Urothelium cell line (cell line): ENCODE measurements at regions not wholly inside any gene's neighbourhood (a gene's known extent, or its start where the extent isn't known, plus 50 kb on each side); places are given as distances from the start of the nearest gene placed in this dataset.
A peak's percentile ranks its signal among the peaks of the same experiment; 100 is the strongest.
"Not testable (repeated sequence)": the region's sequence is repeated elsewhere in the genome, so short reads cannot be mapped to it uniquely, and the experiment has no call there.

Experiments
- DNase-seq: peaks from one replicate; pipeline ENCODE4 v3.0.0; 2011; ENCODE audit warnings: low spot score, mixed read lengths
- FAIRE-seq: peaks from 2 replicates; lab custom pipeline; 2011; peaks lifted over from hg19 to GRCh38; lab: Jason Lieb, UNC

- DNase-seq: no peak
- no peak for FAIRE-seq
These were observed 129.9 kb downstream of the SOCS6 start for GRCh38 chr18:70418546-70419311.

GRCh38 chr18:70417847-70418246, 129.0 kb downstream of the SOCS6 start:
- FAIRE-seq (no peak), DNase-seq (no peak)

DNA sequence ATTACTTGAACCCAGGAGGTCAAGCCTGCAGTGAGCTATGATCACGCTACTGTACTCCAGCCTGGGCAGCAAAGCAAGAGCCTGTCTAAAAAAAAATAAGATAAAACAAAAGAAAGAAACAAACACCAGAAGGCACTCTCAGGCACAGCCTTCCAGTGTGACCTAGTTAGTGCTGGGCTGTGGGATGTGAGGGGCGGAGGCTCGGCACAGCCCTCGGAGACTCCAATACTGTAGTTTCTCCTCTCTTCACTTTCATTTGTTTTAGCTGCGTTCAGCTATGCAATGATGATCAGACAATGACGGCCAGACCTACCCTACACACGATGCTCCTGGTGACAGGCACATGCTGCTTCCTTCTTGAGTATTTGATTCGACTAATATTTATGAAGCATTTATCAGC, 127.7 kb downstream of the SOCS6 start:
- FAIRE-seq (no peak), DNase-seq (no peak)

- FAIRE-seq (no peak), DNase-seq (no peak)
These were observed 127.1 kb downstream of the SOCS6 start for GRCh38 chr18:70415823-70416488.

GRCh38 chr18:70414315-70414900, 125.6 kb downstream of the SOCS6 start:
- DNase-seq (no peak), FAIRE-seq (no peak)

- no peak for DNase-seq
- FAIRE-seq: no peak
These were observed 124.6 kb downstream of the SOCS6 start for GRCh38 chr18:70413455-70413854.

- FAIRE-seq (no peak), DNase-seq (no peak)
These were observed 123.1 kb downstream of the SOCS6 start for GRCh38 chr18:70411876-70412435.

- FAIRE-seq: no peak
- DNase-seq: no peak
These were observed 122.5 kb downstream of the SOCS6 start for GRCh38 chr18:70411307-70411706.

DNA sequence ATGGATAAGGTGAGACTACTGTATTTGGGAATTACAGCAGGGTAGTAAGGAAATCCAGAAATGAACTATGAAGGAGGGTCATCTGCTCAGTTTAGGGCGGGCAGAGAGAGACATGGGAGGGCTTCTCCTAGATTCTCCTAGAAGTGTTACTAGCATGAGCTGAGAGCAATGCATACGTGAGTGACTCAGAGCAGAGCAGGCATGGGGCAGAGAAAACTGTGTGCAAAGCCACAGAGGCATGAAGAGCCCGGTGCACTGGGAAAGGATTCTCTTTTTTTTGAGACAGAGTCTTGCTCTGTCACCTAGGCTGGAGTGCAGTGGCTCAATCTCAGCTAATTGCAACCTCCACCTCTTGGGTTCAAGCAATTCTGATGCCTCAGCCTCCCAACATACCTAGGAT, 116.2 kb downstream of the SOCS6 start:
- DNase-seq: no peak

GRCh38 chr18:70400476-70400875, 111.6 kb downstream of the SOCS6 start:
- FAIRE-seq: no peak

More for the DNA sequence above, 116.2 kb downstream of the SOCS6 start:
- no peak for FAIRE-seq

GRCh38 chr18:70398076-70398475, 109.2 kb downstream of the SOCS6 start:
- DNase-seq (no peak), FAIRE-seq (no peak)

More at GRCh38 chr18:70400476-70400875, 111.6 kb downstream of the SOCS6 start:
- DNase-seq: no peak

GRCh38 chr18:70397259-70397925, 108.5 kb downstream of the SOCS6 start:
- no peak for FAIRE-seq

GRCh38 chr18:70395771-70396170, 106.9 kb downstream of the SOCS6 start:
- FAIRE-seq, DNase-seq: not testable (repeated sequence)

More at GRCh38 chr18:70397259-70397925, 108.5 kb downstream of the SOCS6 start:
- no peak for DNase-seq

- no peak for FAIRE-seq
- no peak for DNase-seq
These were observed 105.8 kb downstream of the SOCS6 start for GRCh38 chr18:70394672-70395071.

DNA sequence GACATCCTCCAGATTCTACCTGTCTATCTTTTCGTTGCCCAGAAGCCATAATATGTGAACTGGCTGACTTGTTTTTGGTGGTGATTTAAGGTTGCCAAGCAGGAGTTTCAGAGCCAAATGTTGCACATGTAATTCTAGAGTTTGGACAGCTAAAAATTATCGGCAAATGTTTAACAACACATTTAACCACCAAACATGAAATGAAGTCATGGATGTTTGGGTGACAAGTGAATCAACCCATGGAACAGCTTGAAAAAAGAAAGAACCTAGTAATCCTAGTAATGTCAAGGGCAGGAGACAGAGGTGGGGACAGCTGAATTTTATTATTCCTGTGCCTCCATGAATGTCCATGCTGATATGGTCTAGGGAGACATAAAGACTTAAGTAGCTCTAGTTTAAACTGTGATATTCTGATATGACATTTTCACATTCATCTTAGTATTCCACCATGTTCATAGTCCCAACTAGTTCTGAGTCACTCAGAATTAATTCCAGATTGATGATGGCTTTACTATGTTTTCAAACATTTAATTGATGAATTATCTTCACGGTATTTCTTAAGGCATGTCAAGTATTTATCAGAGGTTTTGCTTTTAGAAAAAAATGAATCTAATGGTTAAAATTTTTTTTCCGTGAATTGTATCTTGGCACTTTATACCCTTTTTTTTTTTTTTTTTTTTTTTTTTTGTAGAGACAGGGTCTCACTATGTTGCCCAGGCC, 101.7 kb downstream of the SOCS6 start:
- DNase-seq (no peak), FAIRE-seq (no peak)

- FAIRE-seq, DNase-seq: not testable (repeated sequence)
These were observed 100.2 kb downstream of the SOCS6 start for GRCh38 chr18:70389036-70389435.

DNA sequence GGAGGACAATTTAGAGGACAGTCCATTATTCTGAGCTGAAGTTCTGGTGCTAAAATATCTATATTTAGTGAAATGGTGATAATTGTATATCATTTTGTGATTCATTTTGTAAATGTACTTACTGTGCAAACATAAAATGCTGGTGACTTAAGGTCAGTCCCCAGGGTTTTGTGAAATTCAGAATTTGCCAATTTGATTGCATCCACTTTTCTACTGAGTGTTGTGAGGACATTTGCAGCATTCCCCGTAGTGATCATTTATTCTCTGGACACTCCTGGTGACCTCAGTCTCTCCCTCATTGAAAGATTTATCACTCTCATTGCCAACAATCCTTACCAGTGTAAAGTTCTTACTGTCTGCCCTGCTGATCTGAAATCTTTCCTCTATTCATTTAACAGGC, 98.2 kb downstream of the SOCS6 start:
- FAIRE-seq (no peak), DNase-seq (no peak)

DNA sequence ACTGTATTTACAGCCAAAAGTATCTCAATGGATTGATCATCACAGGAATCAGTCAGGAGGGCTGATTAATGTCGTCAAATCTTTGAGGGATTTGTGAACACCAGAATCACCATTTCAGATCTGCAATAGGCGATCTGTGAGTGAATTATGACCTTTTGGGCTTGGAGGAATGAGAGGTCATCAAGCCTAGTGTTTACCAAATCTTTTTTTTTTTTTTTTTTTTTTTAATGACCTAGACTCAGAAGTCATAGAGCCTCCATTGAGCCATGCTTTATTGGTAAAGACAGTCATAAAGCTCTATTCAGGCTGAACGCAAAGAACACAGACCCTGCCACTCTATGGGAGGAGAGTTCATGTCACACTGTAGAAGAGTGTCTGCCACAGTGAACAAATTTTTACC, 97.7 kb downstream of the SOCS6 start:
- FAIRE-seq (no peak), DNase-seq (no peak)

DNA sequence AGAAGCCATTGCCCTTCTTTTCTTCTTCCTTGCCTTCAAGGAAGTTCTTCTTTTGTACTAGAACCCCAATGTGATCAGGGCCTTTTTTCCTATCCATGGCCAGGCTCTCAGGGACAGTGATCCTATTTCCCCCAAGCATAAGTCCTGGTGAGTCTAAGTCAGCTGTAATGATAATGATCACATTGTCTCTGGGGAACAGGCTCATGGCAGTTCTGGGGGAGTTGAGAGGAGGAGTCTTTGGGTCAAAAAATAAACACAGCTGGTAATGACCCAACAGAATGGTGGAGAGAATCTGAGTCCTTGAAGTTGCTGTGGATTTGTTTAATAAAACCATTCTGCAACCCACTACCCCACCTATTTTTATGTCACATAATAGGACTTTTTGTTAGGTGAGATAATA, 96.6 kb downstream of the SOCS6 start:
- DNase-seq: no peak
- FAIRE-seq: no peak

DNA sequence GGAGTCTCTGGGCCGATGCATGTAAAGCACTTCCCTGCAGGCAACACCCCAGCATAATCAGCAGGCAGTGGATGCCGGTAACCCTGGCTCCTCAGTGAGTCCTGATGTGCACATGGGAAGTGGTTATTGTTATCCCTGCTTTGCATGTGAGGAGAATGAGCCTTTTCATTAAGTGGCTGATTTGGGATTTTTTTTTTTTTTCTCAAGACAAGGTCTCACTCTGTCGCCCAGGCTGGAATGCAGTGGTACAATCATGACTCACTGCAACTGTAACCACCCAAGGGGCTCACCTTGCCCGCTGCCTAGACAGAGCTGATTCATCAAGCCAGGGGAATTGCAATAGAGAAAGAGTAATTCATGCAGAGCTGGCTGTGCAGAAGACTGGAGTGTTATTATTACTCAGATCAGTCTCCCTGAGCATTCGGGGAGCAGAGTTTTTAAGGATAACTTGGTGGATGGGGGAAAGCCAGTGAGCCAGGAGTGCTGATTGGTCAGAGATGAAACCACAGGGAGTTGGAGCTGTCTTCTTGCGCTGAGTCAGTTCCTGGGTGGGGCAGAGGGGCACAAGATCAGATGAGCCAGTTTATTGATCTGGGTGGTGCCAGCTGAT, 95.4 kb downstream of the SOCS6 start:
- peak; percentile 62 for DNase-seq
- FAIRE-seq: no peak
